ENCODE measurements at regions not wholly inside any gene's neighbourhood (a gene's known extent, or its start where the extent isn't known, plus 50 kb on each side); places are given as distances from the start of the nearest gene placed in this dataset.

DNA sequence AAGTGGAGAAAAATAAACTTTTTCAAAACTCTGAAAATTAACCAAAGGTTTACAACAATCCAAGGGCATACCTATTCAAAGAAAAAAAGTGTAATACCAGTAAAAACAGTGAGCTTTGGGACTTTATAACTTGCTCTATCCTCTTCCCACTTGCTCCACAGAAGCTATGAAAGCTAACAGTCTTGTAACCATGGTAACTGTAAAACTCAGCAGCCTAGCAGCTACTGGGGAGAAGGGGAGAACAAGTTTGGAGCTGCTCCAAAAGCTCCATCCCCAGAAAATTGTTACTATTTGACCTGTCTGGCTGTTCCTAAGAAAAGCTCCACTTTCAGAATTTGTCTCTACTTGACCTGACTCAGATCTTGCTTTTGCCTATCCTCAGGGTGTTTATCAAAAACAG lies 191.5 kb downstream of the OTUD1 start:
- H4K20me1 ChIP-seq (ENCODE audit: insufficient read depth, low read length) = no peaks in the 10 kb centered on the region
- TF ChIP-seq, protein P1, sequence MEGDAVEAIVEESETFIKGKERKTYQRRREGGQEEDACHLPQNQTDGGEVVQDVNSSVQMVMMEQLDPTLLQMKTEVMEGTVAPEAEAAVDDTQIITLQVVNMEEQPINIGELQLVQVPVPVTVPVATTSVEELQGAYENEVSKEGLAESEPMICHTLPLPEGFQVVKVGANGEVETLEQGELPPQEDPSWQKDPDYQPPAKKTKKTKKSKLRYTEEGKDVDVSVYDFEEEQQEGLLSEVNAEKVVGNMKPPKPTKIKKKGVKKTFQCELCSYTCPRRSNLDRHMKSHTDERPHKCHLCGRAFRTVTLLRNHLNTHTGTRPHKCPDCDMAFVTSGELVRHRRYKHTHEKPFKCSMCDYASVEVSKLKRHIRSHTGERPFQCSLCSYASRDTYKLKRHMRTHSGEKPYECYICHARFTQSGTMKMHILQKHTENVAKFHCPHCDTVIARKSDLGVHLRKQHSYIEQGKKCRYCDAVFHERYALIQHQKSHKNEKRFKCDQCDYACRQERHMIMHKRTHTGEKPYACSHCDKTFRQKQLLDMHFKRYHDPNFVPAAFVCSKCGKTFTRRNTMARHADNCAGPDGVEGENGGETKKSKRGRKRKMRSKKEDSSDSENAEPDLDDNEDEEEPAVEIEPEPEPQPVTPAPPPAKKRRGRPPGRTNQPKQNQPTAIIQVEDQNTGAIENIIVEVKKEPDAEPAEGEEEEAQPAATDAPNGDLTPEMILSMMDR (IDR thresholded peaks at IDR 0.05; ENCODE audit: low read depth, low read length) = no peak
- H2AFZ ChIP-seq (ENCODE audit: low read depth, low read length) = no peak overlapping the region
- no peaks in the 10 kb centered on the region for H3K79me2 ChIP-seq (ENCODE audit: low read length)
- H3K4me2 ChIP-seq (ENCODE audit: low read length) = no peak overlapping the region
- H3K27ac ChIP-seq (ENCODE audit: low read length) = no peak overlapping the region
- no peak overlapping the region for H3K9ac ChIP-seq (ENCODE audit: low read length)
- H3K4me3 ChIP-seq (ENCODE audit: low read length) = no peak overlapping the region
- no peaks in the 10 kb centered on the region for H3K9me3 ChIP-seq (ENCODE audit: insufficient read depth, low read length)
- H3K27me3 ChIP-seq (ENCODE audit: low read depth, low read length) = no peaks in the 10 kb centered on the region
- H3K4me1 ChIP-seq (ENCODE audit: low read length) = no peaks in the 10 kb centered on the region
- H3K36me3 ChIP-seq (replicated peaks; ENCODE audit: low read depth, low read length) = no peaks in the 10 kb centered on the region

DNA sequence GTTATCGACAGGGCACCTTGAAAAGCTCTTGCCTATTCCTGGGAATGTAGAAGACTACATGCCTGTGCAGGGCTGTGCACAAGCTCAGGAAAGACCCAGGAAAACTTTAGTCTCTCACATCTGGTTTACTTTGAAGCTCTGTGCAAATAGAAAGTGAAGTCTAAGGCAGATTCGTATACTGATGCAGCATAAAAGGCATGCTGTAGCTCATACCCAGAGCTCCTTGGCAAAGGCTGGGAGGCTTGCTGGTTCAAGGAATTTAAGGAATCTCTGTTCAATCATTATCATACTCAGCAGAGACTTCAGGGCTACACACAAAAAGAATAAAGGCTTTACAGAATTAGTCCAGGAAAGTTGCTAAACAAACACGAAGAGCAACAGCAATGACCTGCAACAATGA lies 192.0 kb downstream of the OTUD1 start:
- Histone ChIP-seq H3K9ac (ENCODE audit: low read length) (no peak overlapping the region), H4K20me1 (ENCODE audit: insufficient read depth, low read length) (no peaks in the 10 kb centered on the region), H3K27me3 (ENCODE audit: low read depth, low read length) (no peaks in the 10 kb centered on the region), H3K27ac (ENCODE audit: low read length) (no peak overlapping the region), H3K4me1 (ENCODE audit: low read length) (no peaks in the 10 kb centered on the region), H3K9me3 (ENCODE audit: insufficient read depth, low read length) (no peaks in the 10 kb centered on the region), H3K36me3 (replicated peaks; ENCODE audit: low read depth, low read length) (no peaks in the 10 kb centered on the region), H2AFZ (ENCODE audit: low read depth, low read length) (no peak overlapping the region), H3K4me2 (ENCODE audit: low read length) (no peak overlapping the region), H3K79me2 (ENCODE audit: low read length) (no peaks in the 10 kb centered on the region), H3K4me3 (ENCODE audit: low read length) (no peak overlapping the region)
- TF ChIP-seq, protein P1 (IDR thresholded peaks at IDR 0.05; ENCODE audit: low read depth, low read length) = no peak
- no peak for TF ChIP-seq EZH2phosphoT487 (IDR thresholded peaks at IDR 0.05; ENCODE audit: low read depth)

DNA sequence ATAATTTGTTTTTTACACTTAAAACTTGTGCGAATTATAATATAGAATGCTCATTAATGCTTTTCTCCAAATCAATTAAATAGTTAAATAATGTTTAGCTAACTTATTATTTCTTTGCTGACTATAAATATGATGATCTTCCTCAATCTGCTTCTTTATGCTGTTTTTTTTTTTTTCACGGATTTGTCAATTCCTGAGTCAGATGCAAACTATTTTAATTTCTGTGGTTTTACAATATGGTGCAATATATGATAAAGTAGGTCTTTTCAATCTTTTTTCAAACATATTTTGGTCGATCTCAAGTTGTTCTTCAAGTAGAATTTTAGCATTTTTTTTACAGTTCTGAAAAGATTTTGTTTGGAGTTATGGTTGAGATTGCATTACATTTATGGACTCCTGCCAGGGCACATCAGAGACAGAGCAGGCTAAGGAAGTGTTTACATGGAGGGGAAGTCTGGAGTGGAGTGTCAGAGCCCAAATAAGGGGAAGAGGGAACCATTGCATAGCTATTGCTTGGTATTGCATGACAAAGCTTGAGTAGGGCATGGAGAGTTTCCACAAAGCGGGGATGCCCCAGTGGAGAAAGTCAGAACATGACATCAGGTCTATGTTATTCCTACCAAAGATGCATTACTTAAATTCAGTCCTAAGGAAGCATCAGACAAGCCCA lies 204.4 kb downstream of the OTUD1 start:
- Histone ChIP-seq H3K4me2 (ENCODE audit: low read length) (no peak overlapping the region), H3K9me3 (ENCODE audit: insufficient read depth, low read length) (no peaks in the 10 kb centered on the region), H3K4me3 (ENCODE audit: low read length) (no peak overlapping the region), H3K79me2 (ENCODE audit: low read length) (no peaks in the 10 kb centered on the region), H4K20me1 (ENCODE audit: insufficient read depth, low read length) (no peaks in the 10 kb centered on the region), H3K27me3 (ENCODE audit: low read depth, low read length) (no peaks in the 10 kb centered on the region), H3K4me1 (ENCODE audit: low read length) (no peaks in the 10 kb centered on the region), H3K9ac (ENCODE audit: low read length) (no peak overlapping the region), H2AFZ (ENCODE audit: low read depth, low read length) (no peak overlapping the region), H3K36me3 (replicated peaks; ENCODE audit: low read depth, low read length) (no peaks in the 10 kb centered on the region), H3K27ac (ENCODE audit: low read length) (no peak overlapping the region)
- no peak for TF ChIP-seq EZH2phosphoT487 (IDR thresholded peaks at IDR 0.05; ENCODE audit: low read depth)
- TF ChIP-seq, protein P1 (IDR thresholded peaks at IDR 0.05; ENCODE audit: low read depth, low read length) = no peak

DNA sequence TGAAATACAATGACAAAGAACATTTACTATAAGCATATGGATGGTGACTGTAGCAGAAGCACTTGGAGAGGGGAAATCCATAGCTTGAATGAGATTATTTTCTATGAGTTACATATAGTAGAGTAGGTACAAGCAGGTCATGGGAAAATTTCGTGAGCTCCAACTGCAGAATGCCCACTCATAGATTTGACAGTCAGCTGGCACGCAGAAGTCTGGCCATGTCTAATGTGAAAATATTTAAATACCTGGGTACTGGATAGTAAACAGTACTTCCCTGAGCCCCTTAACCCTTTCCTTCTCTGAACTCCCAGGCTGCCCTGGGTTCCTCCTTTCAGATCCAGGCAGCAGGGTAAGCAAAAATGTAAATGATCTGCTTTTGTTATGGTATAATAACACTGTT lies 209.7 kb downstream of the OTUD1 start:
- Histone ChIP-seq H3K9me3 (ENCODE audit: insufficient read depth, low read length) (no peaks in the 10 kb centered on the region), H3K27me3 (ENCODE audit: low read depth, low read length) (no peaks in the 10 kb centered on the region), H2AFZ (ENCODE audit: low read depth, low read length) (no peak overlapping the region), H3K79me2 (ENCODE audit: low read length) (no peaks in the 10 kb centered on the region), H3K4me3 (ENCODE audit: low read length) (no peak overlapping the region), H3K4me2 (ENCODE audit: low read length) (no peak overlapping the region), H3K36me3 (replicated peaks; ENCODE audit: low read depth, low read length) (no peaks in the 10 kb centered on the region), H3K27ac (ENCODE audit: low read length) (no peak overlapping the region), H3K9ac (ENCODE audit: low read length) (no peak overlapping the region), H3K4me1 (ENCODE audit: low read length) (no peaks in the 10 kb centered on the region), H4K20me1 (ENCODE audit: insufficient read depth, low read length) (no peaks in the 10 kb centered on the region)
- no peak for TF ChIP-seq EZH2phosphoT487 (IDR thresholded peaks at IDR 0.05; ENCODE audit: low read depth)
- TF ChIP-seq, protein P1 (IDR thresholded peaks at IDR 0.05; ENCODE audit: low read depth, low read length) = no peak
